ES-I3 (cell line): ENCODE measurements at regions not wholly inside any gene's neighbourhood (a gene's known extent, or its start where the extent isn't known, plus 50 kb on each side); places are given as distances from the start of the nearest gene placed in this dataset.
"Not testable (repeated sequence)": the region's sequence is repeated elsewhere in the genome, so short reads cannot be mapped to it uniquely, and the experiment has no call there.

Experiments
- H3K36me3 ChIP-seq: 2 replicates; pipeline ENCODE4 v1.6.1; 2013; ENCODE audit warnings: mild to moderate bottlenecking, low read length, control low read depth, moderate library complexity; ENCODE audit not compliant: insufficient read depth
- H3K4me1 ChIP-seq: 2 replicates; pipeline ENCODE4 v1.6.1; 2013; ENCODE audit warnings: mild to moderate bottlenecking, control low read depth, low read length; ENCODE audit not compliant: insufficient read depth
- H3K9ac ChIP-seq: 2 replicates; pipeline ENCODE4 v1.6.1; 2013; ENCODE audit warnings: low read depth, mild to moderate bottlenecking, low read length, moderate library complexity
- H3K9me3 ChIP-seq: 2 replicates; pipeline ENCODE4 v1.6.1; 2013; ENCODE audit warnings: mild to moderate bottlenecking, low read length, moderate library complexity; ENCODE audit not compliant: control insufficient read depth, insufficient read depth

DNA sequence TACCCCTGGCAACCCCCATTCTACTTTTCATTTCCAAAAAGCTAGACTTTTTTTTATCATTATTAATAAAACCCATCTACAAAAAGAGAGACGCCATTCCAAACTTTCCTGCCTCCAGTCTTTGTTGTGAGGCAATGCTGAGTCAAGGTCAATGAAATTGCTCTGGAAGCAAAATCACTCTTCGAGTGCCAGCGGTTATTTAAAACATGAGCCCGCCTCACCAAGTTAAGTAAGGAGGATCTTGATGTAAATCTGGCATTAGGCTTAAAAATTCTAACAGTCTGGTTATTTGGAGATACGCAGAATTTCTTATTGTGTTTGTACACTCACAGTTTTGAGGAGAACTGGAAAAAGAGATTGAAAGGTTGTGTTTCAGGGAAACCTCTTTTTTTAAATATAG, 1196.3 kb downstream of the TYW1 start:
- Histone ChIP-seq H3K4me1 (peaks cover 6% of the 10 kb centered on the region; the same call in 1 of the 2 replicates), H3K9ac (no peak overlapping the region), H3K36me3 (no peaks in the 10 kb centered on the region), H3K9me3 (peaks cover 3% of the 10 kb centered on the region; the same call in 1 of the 2 replicates)

DNA sequence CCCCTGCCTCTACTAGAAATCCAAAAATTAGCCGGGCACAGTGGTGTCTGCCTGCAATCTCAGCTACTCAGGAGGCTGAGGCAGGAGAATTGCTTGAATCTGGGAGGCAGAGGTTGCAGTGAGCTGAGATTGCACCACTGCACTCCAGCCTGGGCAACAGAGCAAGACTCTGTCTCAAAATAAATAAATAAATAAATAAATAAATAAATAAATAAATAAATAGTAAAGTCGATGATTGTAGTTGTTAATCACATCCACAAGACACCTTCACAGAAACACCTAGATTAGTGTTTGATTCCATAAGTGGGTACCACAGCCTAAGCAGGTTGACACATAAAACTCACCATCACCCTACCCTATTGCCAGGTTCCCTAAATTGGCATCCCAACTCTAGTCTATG, 1199.0 kb downstream of the TYW1 start:
- not testable (repeated sequence) for H3K9me3 ChIP-seq, H3K4me1 ChIP-seq, H3K36me3 ChIP-seq, H3K9ac ChIP-seq

DNA sequence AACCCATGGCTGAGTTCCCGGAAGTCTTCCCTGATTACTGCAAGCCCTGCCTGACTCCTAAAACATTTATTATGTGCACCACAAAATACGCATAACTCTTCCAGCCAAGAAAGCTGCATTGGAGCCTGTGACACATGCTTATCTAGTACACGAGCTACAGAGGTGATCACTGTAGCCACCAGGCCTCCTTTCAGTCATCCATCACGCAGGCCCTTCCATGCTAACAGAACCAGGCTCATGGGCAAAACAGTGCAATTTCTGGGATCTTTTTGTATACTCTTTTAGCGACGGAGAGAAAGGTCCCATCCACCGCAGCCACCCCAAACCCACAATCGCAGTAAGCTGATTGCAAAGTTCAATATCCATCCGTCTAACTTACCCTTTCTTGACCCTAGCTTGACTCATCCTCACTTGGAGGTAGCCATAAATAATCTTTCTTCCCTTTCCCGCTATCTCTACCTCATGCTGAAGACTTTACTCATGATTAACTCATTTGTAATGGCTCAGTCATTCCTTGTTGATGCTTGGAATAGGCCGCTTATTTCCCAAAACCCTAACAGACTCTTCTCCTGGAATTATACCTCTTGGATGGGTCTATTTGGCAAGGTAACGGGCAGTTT, 1203.5 kb downstream of the TYW1 start:
- H3K9ac ChIP-seq, result no peak overlapping the region

DNA sequence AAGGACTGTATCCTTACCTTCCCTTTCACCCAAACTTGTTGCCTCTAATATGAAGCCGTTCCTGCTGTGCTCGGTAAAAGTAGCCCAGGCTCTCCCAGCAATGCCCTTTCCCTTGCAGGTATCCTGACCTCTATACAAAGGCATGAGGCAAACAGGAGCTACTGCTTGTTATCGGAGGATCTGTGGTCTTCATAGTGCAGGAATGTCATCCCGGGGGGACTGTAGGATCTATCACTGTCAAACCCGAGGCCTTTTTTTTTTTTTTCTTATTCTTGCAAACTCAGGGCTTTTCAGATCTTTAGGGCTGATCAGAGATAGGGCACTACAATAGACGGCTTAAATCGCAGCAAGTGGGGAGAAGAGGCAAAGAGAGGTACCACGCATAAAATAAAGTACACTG, 1206.6 kb downstream of the TYW1 start:
- H3K9ac ChIP-seq, result no peak overlapping the region
- H3K36me3 ChIP-seq, result no peaks in the 10 kb centered on the region
- H3K9me3 ChIP-seq, result no peaks in the 10 kb centered on the region
- peaks cover 4% of the 10 kb centered on the region; the same call in 1 of the 2 replicates for H3K4me1 ChIP-seq

More for the DNA sequence above, 1203.5 kb downstream of the TYW1 start:
- Histone ChIP-seq H3K4me1 (peaks cover 4% of the 10 kb centered on the region; the same call in 1 of the 2 replicates), H3K9me3 (no peaks in the 10 kb centered on the region), H3K36me3 (no peaks in the 10 kb centered on the region)

DNA sequence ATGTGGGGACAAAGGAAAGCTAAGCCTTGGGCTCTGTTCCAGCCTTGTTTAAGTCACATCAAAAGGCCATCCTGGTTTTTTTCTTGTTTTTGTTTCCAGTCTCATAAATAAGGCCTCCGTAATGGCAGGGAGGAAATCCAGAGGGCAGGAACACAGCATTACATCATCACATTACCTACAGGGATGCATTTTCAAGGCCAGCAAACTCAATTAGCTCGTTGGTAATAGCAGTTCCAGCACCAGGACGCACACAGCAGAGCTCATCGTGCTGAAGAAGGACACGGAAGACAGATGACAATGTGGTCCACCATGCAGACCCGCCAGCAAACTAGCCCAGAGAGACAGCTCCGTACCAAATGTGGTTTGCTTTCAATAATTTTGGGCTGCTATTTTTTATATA, 1209.2 kb downstream of the TYW1 start:
- Histone ChIP-seq H3K4me1 (peaks cover 4% of the 10 kb centered on the region; the same call in 1 of the 2 replicates), H3K9ac (no peak overlapping the region), H3K9me3 (no peaks in the 10 kb centered on the region)

DNA sequence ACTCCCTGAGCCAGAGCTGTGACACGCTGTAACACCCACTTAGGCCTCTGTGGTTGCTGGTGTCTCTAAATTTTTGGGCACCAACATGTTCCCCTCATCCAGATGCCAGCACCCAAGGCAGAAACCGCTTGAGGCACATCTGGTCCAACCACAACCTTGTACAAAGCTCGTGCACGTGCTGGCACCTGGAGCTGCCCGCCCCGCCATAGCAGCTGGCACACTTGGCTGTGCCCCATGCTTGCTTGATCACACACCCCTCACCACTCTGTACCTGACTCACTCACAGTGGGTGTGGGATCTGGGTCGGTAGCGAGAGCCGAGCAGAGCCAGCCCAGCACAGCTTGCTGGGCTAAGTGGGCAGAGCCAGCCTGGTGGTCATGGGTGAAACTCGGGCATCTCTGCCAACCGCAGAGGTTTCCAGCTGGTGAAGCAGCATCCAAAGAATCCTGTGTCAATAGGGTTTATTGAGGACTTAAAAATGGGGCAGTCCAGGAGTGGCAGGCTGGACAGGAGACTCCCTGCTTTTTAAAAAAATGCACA, 1210.4 kb downstream of the TYW1 start:
- Histone ChIP-seq H3K9me3 (no peaks in the 10 kb centered on the region), H3K4me1 (peaks cover 4% of the 10 kb centered on the region; the same call in 1 of the 2 replicates), H3K36me3 (no peaks in the 10 kb centered on the region), H3K9ac (no peak overlapping the region)

More for the DNA sequence above, 1209.2 kb downstream of the TYW1 start:
- H3K36me3 ChIP-seq, result no peaks in the 10 kb centered on the region

DNA sequence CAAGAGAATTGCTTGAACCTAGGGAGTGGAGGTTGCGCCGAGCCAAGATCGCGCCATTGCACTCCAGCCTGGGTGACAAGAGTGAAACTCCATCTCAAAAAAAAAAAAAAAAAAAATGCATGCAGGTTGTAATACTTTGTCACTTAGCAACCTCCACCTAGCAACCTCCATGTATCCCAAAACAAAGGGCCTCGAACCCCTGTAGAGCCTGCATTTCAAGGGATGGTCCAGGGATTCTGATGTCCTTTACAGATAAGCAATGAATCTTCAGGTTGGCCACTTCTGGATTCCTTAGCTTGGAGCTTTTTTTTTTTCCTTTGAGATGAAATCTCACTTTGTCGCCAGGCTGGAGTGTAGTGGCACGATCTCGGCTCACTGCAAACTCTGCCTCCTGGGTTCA, 1211.0 kb downstream of the TYW1 start:
- no peak overlapping the region for H3K9ac ChIP-seq
- H3K36me3 ChIP-seq, result no peaks in the 10 kb centered on the region
- H3K9me3 ChIP-seq, result no peaks in the 10 kb centered on the region
- H3K4me1 ChIP-seq, result peaks cover 4% of the 10 kb centered on the region; the same call in 1 of the 2 replicates

DNA sequence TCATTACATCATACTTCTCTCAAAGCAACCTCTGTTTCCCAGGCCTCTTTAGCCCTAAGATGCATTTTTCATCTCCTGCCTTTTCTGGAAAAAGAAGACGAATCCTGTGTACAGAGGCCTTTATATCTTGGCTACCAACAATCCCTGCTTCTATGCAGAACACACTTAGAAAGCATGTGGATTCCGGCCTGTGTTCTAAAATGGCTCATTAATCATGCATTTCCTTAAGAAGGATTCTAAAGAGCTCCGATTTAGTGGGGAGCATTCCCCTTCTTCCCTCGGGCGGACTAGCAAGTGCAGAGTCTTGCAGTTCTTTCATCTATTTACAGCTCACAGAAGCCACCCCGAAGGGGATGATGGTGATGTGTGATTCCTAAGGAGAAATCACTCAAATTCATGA, 1212.9 kb downstream of the TYW1 start:
- no peaks in the 10 kb centered on the region for H3K36me3 ChIP-seq

DNA sequence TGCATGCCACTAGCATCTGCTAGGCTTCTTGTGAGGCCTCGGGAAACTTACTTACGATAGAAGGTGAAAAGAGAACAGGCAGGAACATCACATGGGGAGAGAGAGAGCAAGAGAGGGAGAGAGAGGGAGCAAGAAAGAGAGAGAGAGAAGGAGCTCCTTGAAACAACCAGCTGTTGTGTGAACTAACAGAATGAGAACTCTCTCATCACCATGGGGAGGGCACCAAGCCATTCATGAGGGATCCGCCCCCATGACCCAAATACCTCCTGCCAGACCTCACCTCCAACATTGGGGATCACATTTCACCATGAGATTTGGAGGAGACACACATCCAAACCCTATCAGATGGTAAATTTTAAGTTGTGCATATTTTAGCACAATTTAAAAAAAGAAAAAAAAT, 1217.2 kb downstream of the TYW1 start:
- H3K4me1 ChIP-seq, result no peaks in the 10 kb centered on the region
- H3K9me3 ChIP-seq, result no peaks in the 10 kb centered on the region
- no peaks in the 10 kb centered on the region for H3K36me3 ChIP-seq
- no peak overlapping the region for H3K9ac ChIP-seq

More for the DNA sequence above, 1212.9 kb downstream of the TYW1 start:
- no peaks in the 10 kb centered on the region for H3K4me1 ChIP-seq
- H3K9me3 ChIP-seq, result no peaks in the 10 kb centered on the region
- no peak overlapping the region for H3K9ac ChIP-seq

DNA sequence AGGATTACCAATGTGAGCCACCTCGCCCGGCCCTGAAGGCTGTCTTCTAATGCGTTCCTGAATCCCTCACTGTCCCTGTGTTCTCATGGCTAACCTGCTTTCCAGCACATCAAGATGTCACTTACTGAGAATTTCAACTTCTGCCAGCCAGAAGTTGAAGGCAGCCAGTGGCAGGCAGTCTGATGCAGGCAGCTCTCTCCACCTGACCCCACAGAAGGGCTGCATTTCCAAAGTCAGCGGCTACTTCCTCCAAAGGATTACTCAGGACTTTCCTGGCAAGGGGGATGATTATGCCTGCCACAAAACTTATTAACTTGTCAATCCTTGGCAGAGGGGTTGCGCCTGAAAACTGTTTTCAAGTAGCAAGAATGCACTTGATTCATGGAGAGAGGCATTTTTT, 1219.4 kb downstream of the TYW1 start:
- no peaks in the 10 kb centered on the region for H3K9me3 ChIP-seq
- H3K9ac ChIP-seq, result no peak overlapping the region
- no peaks in the 10 kb centered on the region for H3K36me3 ChIP-seq
- H3K4me1 ChIP-seq, result no peaks in the 10 kb centered on the region

DNA sequence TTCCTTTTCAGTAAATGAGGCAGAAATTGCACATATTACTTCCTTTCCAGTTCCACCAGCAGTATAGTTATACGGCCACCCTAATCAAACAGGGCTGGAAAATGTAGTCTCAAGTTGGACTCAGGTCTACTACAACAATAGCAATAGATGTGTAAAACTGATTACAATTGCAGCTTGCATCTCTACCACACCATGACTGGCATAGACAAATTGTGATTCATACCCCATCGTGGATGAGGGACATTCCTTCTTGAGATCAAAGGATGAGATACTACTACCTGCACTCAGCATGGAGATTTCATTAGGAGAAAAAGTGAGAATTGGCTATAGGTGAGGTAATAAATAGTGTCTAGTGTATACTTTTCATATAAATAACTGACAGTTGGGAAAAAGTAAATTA, 1220.8 kb downstream of the TYW1 start:
- Histone ChIP-seq H3K9me3 (no peaks in the 10 kb centered on the region), H3K36me3 (no peaks in the 10 kb centered on the region), H3K4me1 (no peaks in the 10 kb centered on the region), H3K9ac (no peak overlapping the region)

DNA sequence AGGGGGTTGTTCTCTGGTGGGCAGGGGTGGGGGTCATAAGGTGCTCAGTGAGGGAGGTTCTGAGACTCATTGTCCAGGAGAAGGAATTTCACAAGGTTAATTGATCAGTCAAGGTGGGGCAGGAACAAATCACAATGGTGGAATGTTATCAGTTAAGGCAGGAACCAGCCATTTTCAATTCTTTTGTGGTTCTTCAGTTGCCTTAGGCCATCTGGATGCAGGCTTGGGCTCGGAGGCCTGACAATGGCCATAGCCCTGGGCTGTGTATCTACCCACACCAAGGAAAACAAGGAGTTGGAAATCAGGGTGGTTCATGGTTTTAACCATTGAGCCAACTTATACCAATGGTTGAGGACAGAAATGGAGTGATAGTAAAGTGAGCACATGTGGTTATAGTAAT, 1221.8 kb downstream of the TYW1 start:
- no peaks in the 10 kb centered on the region for H3K4me1 ChIP-seq
- no peaks in the 10 kb centered on the region for H3K36me3 ChIP-seq
- no peak overlapping the region for H3K9ac ChIP-seq
- no peaks in the 10 kb centered on the region for H3K9me3 ChIP-seq

DNA sequence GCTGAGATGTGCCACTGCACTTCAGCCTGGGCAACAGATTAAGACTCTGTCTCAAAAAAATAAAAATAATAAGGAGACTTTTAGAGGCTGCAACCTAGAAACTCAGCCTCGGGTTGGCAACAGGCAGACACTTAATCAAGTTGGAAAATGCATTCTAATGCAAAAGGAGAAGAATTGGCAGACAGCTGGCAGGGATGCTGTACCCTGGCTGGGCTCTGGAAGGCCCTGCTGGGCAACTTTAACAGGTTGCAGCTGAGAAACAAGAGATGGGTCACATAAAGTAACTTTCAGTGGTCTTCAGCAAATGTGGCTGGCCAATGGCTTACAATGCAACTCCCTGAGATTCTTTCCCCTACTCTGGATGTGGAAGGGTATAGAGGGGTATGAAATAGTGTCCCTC, 1225.7 kb downstream of the TYW1 start:
- Histone ChIP-seq H3K4me1 (no peaks in the 10 kb centered on the region), H3K36me3 (no peaks in the 10 kb centered on the region), H3K9ac (no peak overlapping the region), H3K9me3 (no peaks in the 10 kb centered on the region)

DNA sequence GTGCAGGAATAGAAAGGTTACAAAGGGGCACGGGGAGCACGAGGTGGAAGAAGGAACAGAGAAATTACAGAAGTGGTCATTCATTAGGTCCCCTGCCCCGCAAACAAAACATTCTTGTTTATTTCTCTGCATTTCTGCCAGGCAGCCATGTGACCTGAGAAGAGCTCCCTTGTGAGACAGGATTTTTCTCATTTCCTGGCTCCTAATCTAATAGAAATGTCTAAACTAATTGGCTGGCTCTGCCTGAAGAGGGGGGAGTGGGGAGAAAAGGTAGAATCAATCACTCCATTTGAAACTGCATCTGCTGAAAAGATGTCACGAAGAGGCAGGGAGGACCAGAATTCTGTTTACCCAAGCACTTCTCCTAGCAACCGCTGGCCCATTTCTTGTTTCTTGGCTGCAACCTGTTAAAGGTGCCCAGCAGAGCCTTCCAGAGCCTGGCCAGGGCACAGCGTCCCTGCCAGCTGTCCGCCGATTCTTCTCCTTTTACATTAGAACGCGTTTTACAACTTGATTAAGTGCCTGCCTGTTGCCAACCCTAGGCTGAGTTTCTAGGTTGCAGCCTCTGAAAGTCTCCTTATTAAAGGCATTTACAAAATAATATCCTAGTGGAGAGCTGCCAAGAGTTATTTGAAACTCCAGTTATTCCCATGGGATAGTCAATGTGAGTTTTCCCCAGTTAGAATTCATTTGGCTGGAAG, 1227.6 kb downstream of the TYW1 start:
- Histone ChIP-seq H3K9me3 (no peaks in the 10 kb centered on the region), H3K9ac (no peak overlapping the region), H3K36me3 (no peaks in the 10 kb centered on the region), H3K4me1 (no peaks in the 10 kb centered on the region)

DNA sequence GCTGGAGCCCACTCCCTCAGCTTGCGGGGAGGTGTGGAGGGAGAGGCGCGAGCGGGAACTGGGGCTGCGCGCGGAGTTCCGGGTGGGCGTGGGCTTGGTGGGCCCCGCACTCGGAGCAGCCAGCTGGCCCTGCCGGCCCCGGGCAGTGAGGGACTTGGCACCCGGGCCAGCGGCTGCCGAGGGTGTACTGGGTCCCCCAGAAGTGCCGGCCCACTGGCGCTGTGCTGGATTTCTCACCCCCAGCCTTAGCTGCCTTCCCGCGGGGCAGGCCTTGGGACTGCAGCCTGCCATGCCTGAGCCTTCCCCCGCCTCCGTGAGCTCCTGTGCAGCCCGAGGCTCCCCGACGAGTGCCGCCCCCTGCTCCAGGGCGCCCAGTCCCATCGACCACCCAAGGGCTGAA, 1234.4 kb downstream of the TYW1 start:
- not testable (repeated sequence) for H3K9ac ChIP-seq, H3K4me1 ChIP-seq, H3K36me3 ChIP-seq, H3K9me3 ChIP-seq
